ENCODE measurements at regions not wholly inside any gene's neighbourhood (a gene's known extent, or its start where the extent isn't known, plus 50 kb on each side); places are given as distances from the start of the nearest gene placed in this dataset.

GRCh38 chr7:79673969-79674368, 220.5 kb upstream of the MAGI2 start:
- TF ChIP-seq, protein P1, sequence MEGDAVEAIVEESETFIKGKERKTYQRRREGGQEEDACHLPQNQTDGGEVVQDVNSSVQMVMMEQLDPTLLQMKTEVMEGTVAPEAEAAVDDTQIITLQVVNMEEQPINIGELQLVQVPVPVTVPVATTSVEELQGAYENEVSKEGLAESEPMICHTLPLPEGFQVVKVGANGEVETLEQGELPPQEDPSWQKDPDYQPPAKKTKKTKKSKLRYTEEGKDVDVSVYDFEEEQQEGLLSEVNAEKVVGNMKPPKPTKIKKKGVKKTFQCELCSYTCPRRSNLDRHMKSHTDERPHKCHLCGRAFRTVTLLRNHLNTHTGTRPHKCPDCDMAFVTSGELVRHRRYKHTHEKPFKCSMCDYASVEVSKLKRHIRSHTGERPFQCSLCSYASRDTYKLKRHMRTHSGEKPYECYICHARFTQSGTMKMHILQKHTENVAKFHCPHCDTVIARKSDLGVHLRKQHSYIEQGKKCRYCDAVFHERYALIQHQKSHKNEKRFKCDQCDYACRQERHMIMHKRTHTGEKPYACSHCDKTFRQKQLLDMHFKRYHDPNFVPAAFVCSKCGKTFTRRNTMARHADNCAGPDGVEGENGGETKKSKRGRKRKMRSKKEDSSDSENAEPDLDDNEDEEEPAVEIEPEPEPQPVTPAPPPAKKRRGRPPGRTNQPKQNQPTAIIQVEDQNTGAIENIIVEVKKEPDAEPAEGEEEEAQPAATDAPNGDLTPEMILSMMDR (IDR thresholded peaks at IDR 0.05) = no peak
- TF ChIP-seq POLR2A (IDR thresholded peaks at IDR 0.05) (no peak), POLR2AphosphoS5 (IDR thresholded peaks at IDR 0.05) (no peak)

Data from stomach (tissue), 4 donors.